Mucosa of rectum (tissue), 2 donors: ENCODE measurements at regions not wholly inside any gene's neighbourhood (a gene's known extent, or its start where the extent isn't known, plus 50 kb on each side); places are given as distances from the start of the nearest gene placed in this dataset.

Source experiments
- H3K27ac ChIP-seq, 2 donors: one replicate each; pipeline ENCODE4 v1.7.0; 2013; ENCODE audit warnings: inconsistent platforms in 2 of 2, low read depth in 2 of 2, low read length in 2 of 2
- H3K27me3 ChIP-seq, 2 donors: one replicate each; pipeline ENCODE4 v1.7.0; 2013; ENCODE audit warnings: low read length in 2 of 2; ENCODE audit not compliant: control insufficient read depth in 2 of 2, insufficient read depth in 2 of 2
- H3K36me3 ChIP-seq, 2 donors: one replicate each; pipeline ENCODE4 v1.7.0; 2013; ENCODE audit warnings: low read length in 2 of 2; ENCODE audit not compliant: control insufficient read depth in 2 of 2, insufficient read depth in 2 of 2
- H3K4me1 ChIP-seq, 2 donors: one replicate each; pipeline ENCODE4 v1.7.0; 2013; ENCODE audit warnings: low read length in 2 of 2, mild to moderate bottlenecking in 1 of 2; ENCODE audit not compliant: control insufficient read depth in 2 of 2, insufficient read depth in 2 of 2
- H3K4me3 ChIP-seq, 2 donors: one replicate each; pipeline ENCODE4 v1.7.0; 2013; ENCODE audit warnings: low read length in 2 of 2
- H3K9ac ChIP-seq, 2 donors: one replicate each; pipeline ENCODE4 v1.7.0; 2013; ENCODE audit warnings: low read length in 2 of 2, low read depth in 1 of 2, mild to moderate bottlenecking in 1 of 2
- H3K9me3 ChIP-seq, 2 donors: one replicate each; pipeline ENCODE4 v1.7.0; 2013; ENCODE audit warnings: low read length in 2 of 2; ENCODE audit not compliant: control insufficient read depth in 2 of 2
- donor health status: healthy.
- donor health status: Normal muscosa, but diverticular disease.

- no peak overlapping the region for H3K9ac ChIP-seq
- no peak overlapping the region for H3K4me3 ChIP-seq
- H3K4me1 ChIP-seq = no peaks in the 10 kb centered on the region
- H3K36me3 ChIP-seq = no peaks in the 10 kb centered on the region
- peaks cover 0 to 2% of the 10 kb centered on the region in 2 donors for H3K27me3 ChIP-seq
- no peaks in the 10 kb centered on the region for H3K9me3 ChIP-seq
- H3K27ac ChIP-seq = no peak overlapping the region
Measured at GRCh38 chr2:238709325-238710025, 138.4 kb upstream of the TWIST2 start.

DNA sequence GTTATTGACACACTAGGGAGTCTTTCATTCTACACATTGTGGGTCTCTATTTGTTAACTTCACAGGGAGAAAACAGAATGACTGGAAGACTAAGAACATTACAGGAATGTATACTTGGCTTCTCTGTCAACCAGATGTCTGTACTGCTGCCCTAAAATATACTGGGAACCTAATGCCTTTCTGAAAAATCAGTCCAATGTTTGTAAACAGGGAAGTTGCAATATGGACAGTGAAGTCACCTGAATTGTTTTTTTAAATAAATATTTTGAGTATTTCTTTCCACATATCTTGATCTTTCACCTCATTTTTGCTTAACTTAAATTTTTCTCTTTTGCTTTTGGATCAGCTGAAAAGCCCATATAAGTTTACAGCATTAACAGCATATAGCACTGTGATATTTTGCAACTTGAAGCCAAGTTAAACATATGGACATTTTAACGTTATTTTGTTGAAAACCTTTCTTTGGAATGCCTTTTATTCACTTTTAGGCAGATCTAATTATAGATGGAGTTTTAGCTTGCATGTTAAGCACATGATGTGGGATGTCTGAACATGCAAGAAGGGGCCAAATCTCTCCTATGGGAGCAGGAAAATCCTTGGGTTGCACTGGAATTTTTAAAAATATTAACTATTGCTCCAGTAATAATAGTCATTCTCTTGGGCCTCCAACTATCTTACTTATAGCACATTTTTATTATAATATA is 137.7 kb upstream of the TWIST2 start:
- no peak overlapping the region for H3K9ac ChIP-seq
- H3K36me3 ChIP-seq = no peaks in the 10 kb centered on the region
- no peak overlapping the region for H3K4me3 ChIP-seq
- H3K27me3 ChIP-seq = peaks cover 0 to 2% of the 10 kb centered on the region in 2 donors
- no peaks in the 10 kb centered on the region for H3K9me3 ChIP-seq
- H3K27ac ChIP-seq = no peak overlapping the region
- no peaks in the 10 kb centered on the region for H3K4me1 ChIP-seq

- H3K27ac ChIP-seq = no peak overlapping the region
- peaks cover 0 to 2% of the 10 kb centered on the region in 2 donors for H3K27me3 ChIP-seq
- no peak overlapping the region for H3K9ac ChIP-seq
- H3K4me1 ChIP-seq = no peaks in the 10 kb centered on the region
- no peak overlapping the region for H3K4me3 ChIP-seq
- H3K9me3 ChIP-seq = no peaks in the 10 kb centered on the region
- no peaks in the 10 kb centered on the region for H3K36me3 ChIP-seq
Measured at GRCh38 chr2:238710787-238711186, 137.1 kb upstream of the TWIST2 start.

DNA sequence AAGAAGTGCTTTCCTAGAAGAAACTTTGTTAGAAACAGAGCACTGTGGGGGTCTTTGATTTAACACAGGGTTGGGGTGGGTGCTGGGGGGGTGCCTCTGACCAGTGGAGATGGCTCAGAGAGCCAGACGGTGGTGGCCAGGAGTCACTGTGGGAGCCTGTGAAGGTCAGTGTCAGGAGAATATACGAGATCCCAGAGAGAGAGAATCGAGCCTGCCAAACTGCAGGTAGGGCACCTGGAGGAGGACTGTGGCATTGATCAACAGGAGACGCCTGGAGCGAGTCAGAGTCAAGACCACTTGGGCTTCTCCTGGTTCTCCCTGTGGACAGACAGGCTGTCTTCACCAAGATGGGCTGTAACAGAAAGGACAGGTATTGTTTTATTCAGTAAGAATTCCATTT is 136.5 kb upstream of the TWIST2 start:
- H3K36me3 ChIP-seq = no peaks in the 10 kb centered on the region
- H3K27ac ChIP-seq = no peak overlapping the region
- H3K4me3 ChIP-seq = no peak overlapping the region
- no peak overlapping the region for H3K9ac ChIP-seq
- H3K9me3 ChIP-seq = no peaks in the 10 kb centered on the region
- no peaks in the 10 kb centered on the region for H3K4me1 ChIP-seq
- H3K27me3 ChIP-seq = peaks cover 0 to 2% of the 10 kb centered on the region in 2 donors

- no peaks in the 10 kb centered on the region for H3K4me1 ChIP-seq
- no peaks in the 10 kb centered on the region for H3K36me3 ChIP-seq
- no peaks in the 10 kb centered on the region for H3K9me3 ChIP-seq
- H3K27ac ChIP-seq = no peak overlapping the region
- no peak overlapping the region for H3K9ac ChIP-seq
- peaks cover 0 to 2% of the 10 kb centered on the region in 2 donors for H3K27me3 ChIP-seq
- H3K4me3 ChIP-seq = no peak overlapping the region
Measured at GRCh38 chr2:238712011-238712410, 135.9 kb upstream of the TWIST2 start.

DNA sequence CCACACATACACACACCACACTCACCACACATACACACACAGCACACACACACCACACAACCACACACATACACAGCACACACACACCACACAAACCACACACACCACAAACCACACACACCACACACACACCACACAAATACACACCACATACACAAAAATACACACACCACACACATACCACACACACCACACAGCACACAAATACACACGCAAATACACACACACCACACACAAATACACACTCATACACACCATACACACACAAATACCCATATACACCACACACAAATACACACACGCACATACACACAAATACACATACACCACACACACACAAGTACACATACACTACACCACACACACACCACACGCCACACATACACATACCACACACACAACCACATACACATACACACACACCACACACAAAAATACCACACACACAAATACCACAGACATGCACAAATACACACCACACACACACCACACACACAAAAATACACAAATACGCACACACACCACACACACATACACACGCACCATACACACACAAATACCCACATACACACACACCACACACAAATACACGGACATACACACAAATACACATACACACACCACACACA is 134.6 kb upstream of the TWIST2 start:
- Histone ChIP-seq H3K9ac (no peak overlapping the region), H3K9me3 (no peaks in the 10 kb centered on the region), H3K4me1 (no peaks in the 10 kb centered on the region), H3K36me3 (no peaks in the 10 kb centered on the region), H3K27me3 (peaks cover 0 to 2% of the 10 kb centered on the region in 2 donors), H3K4me3 (no peak overlapping the region), H3K27ac (no peak overlapping the region)

DNA sequence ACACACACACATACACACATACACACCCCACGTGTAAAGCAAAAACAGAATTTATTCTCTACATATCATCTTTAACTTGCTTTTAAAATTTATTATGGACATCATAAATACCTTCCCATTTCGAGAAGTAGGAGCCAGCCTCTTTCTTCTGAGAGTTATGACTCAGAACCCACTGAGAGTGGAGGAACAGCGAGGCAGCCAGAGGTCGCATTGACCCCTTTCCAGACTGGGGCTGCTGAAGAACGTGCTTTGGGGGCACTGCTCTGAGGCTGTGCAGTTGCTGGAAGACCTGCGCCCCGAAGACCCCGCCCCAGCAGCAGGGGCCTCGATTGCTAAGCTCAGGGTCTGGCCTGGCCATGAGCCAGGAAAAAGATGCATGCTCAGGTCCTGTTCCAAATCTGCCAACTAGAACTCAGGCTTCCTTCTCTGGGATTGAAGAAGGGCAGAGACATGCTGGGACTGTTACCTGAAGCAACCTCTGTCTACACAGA is 133.8 kb upstream of the TWIST2 start:
- Histone ChIP-seq H3K9ac (no peak overlapping the region), H3K36me3 (no peaks in the 10 kb centered on the region), H3K27ac (no peak overlapping the region), H3K4me3 (no peak overlapping the region), H3K9me3 (no peaks in the 10 kb centered on the region), H3K4me1 (no peaks in the 10 kb centered on the region), H3K27me3 (peaks cover 0 to 2% of the 10 kb centered on the region in 2 donors)

DNA sequence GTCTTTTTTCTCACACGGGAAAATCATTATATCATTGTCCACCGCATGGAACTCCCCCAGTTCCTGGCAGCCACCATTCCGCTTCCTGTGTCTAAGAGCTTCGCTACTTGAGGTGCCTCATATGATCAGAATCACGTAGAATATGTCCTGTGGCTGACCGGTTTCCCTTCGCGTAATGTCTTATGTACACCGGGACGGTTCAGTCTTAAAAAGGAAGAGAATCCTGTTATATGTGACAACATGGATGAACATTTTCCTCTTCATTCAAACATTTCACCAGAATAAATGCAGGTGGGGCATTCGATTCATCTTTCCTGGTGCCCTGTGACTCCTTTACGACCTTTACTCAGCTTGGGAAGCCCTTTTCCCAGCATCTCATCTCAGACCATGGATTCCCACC is 131.7 kb upstream of the TWIST2 start:
- H3K4me1 ChIP-seq = no peaks in the 10 kb centered on the region
- H3K27ac ChIP-seq = no peak overlapping the region
- H3K36me3 ChIP-seq = no peaks in the 10 kb centered on the region
- no peak overlapping the region for H3K4me3 ChIP-seq
- H3K9me3 ChIP-seq = no peaks in the 10 kb centered on the region
- H3K27me3 ChIP-seq = peaks cover 0 to 2% of the 10 kb centered on the region in 2 donors
- H3K9ac ChIP-seq = no peak overlapping the region

- H3K27ac ChIP-seq = no peak overlapping the region
- H3K4me1 ChIP-seq = no peaks in the 10 kb centered on the region
- H3K4me3 ChIP-seq = no peak overlapping the region
- peaks cover 0 to 2% of the 10 kb centered on the region in 2 donors for H3K27me3 ChIP-seq
- no peaks in the 10 kb centered on the region for H3K9me3 ChIP-seq
- no peaks in the 10 kb centered on the region for H3K36me3 ChIP-seq
- no peak overlapping the region for H3K9ac ChIP-seq
Measured at GRCh38 chr2:238716585-238716984, 131.3 kb upstream of the TWIST2 start.

GRCh38 chr2:238717084-238717483 is 130.8 kb upstream of the TWIST2 start:
- Histone ChIP-seq H3K4me1 (no peaks in the 10 kb centered on the region), H3K9ac (no peak overlapping the region), H3K9me3 (no peaks in the 10 kb centered on the region), H3K27me3 (peaks cover 0 to 2% of the 10 kb centered on the region in 2 donors), H3K27ac (no peak overlapping the region), H3K36me3 (no peaks in the 10 kb centered on the region), H3K4me3 (no peak overlapping the region)
